AG04449 (cell line): ENCODE measurements at regions not wholly inside any gene's neighbourhood (a gene's known extent, or its start where the extent isn't known, plus 50 kb on each side); places are given as distances from the start of the nearest gene placed in this dataset.

Experiments
- CTCF ChIA-PET: fragments of 350-600 bp; formaldehyde crosslinking; extraction: SDS; loops from one replicate; lab custom pipeline; 2021; ENCODE audit warnings: antibody characterized with exemption; lab: Yijun Ruan, JAX
- POLR2A ChIA-PET: fragments of 400-600, 350-600 bp; formaldehyde crosslinking; extraction: SDS; loops from one replicate; lab custom pipeline; 2020; ENCODE audit warnings: antibody characterized with exemption, inconsistent platforms; lab: Yijun Ruan, JAX
- DNase-seq: peaks from one replicate; pipeline ENCODE4 v3.0.0-alpha.2; 2010; ENCODE audit warnings: low read depth, low spot score
- H3K4me3 ChIP-seq: 2 replicates; pipeline ENCODE4 v1.5.1; 2011; ENCODE audit warnings: low read depth, mild to moderate bottlenecking, control low read depth, low read length
- TF ChIP-seq, protein P1 (sequence below): IDR thresholded peaks from one replicate; pipeline ENCODE4 v1.5.1; 2011; ENCODE audit warnings: mild to moderate bottlenecking, moderate library complexity, low read length, control low read depth, inconsistent platforms; ENCODE audit not compliant: insufficient read depth; ENCODE audit errors: missing control alignments

DNA sequence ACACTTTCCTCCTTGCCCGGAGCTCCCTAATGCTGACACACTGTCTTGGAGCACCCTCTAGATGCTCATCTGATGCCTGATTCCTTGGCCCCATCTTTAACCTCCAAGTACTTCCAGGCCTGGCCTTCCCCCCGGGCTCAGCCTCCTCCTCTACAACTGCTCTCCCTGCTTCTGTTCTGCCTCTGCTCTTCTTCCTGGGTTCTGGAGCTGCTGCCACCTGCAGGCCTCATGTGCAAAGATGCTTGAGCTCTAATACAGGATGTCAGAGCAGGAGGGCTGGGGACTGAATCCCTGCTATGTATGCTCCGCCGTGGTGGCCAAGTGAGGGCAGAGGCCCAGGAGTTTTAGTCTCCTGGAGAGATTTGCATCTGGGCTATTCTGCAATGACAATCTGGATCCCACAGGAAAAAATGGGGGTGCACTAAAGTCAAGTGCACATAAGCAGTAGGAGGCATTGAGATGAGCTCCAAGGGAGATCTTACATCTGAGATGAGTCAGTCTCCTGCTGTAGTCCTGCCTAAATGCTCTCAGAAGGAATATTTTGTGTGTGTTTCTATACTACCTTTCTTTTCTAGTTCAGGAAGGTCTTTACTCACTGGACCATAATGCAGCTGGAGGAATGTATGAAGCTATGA lies 296.3 kb downstream of the UACA start:
- DNase-seq: no peak
- ChIA-PET POLR2A (no interaction called here), CTCF (interaction anchor here (0.7 to 7.8 kb wide), 40 partner anchors 8 to 990 kb away, joined by 3 to 58 read pairs (median 4); no protein-coding TSS in a partner anchor)
- H3K4me3 ChIP-seq: no peak overlapping the region
- TF ChIP-seq, protein P1, sequence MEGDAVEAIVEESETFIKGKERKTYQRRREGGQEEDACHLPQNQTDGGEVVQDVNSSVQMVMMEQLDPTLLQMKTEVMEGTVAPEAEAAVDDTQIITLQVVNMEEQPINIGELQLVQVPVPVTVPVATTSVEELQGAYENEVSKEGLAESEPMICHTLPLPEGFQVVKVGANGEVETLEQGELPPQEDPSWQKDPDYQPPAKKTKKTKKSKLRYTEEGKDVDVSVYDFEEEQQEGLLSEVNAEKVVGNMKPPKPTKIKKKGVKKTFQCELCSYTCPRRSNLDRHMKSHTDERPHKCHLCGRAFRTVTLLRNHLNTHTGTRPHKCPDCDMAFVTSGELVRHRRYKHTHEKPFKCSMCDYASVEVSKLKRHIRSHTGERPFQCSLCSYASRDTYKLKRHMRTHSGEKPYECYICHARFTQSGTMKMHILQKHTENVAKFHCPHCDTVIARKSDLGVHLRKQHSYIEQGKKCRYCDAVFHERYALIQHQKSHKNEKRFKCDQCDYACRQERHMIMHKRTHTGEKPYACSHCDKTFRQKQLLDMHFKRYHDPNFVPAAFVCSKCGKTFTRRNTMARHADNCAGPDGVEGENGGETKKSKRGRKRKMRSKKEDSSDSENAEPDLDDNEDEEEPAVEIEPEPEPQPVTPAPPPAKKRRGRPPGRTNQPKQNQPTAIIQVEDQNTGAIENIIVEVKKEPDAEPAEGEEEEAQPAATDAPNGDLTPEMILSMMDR: peak; percentile 86

DNA sequence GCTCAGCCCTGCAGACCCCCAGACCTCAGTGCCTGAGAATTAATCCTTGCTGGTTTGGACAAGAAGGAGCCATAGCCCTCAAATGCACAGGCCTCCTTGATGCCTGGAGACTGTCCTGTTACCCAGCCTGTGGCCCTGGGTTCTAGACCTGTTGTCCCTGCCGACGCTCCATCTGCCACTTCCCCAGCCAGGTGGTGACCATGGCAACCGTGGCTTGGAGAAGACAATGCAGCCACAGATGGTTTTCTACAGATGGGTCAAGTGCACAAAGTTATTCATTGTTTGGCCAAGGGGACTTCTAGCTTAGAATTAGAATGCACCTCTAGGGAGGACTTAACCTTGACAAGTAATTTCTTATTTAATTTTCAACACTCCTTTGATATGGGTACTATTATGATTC lies 297.1 kb downstream of the UACA start:
- no peak overlapping the region for H3K4me3 ChIP-seq
- no peak for DNase-seq
- TF ChIP-seq, protein P1: no peak
- ChIA-PET POLR2A (no interaction called here), CTCF (interaction anchor here (0.5 to 7.8 kb wide), 33 partner anchors 9 to 989 kb away, joined by 3 to 58 read pairs (median 5); no protein-coding TSS in a partner anchor)

DNA sequence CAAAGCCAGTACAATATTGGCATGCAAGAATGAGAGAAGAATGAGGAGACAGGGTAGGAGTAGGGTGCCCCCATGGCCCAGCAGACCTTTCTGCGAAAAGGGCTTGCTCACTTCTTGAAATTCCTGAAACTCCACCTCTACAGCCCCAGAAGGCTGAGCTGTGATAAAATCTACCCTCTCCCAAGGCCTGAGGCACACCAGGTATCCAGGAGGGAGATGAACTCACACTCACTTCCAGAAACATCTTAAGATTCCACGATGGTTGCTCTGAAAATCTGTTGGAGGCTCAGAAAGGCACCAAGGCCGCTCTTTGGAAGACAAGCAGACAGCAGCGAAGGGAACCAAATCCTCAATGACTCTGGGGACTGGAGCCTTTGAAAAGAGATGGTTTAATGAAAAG lies 297.5 kb downstream of the UACA start:
- POLR2A ChIA-PET: no interaction called here
- TF ChIP-seq, protein P1: no peak
- CTCF ChIA-PET: interaction anchor here (0.5 to 7.8 kb wide), 24 partner anchors 9 to 989 kb away, joined by 3 to 58 read pairs (median 6); no protein-coding TSS in a partner anchor
- no peak for DNase-seq
- H3K4me3 ChIP-seq: no peak overlapping the region

DNA sequence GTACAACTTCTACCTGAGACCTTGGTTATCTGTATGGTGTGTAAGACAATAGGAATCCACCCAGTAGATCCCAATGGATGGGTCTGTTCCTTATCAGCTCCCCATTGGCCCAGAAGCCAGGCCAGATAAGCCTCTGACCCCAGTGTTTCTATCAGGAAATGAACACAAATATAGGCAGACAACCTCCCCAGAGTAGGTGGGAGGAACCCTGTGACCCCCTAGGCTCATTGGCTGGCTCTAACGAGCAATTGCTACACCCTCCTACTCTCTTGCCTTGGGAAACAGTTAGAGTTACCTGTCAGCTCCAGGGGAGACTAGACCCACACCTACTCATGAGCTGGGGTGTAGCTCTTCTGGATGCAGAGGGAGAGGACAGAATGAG lies 299.9 kb downstream of the UACA start:
- no peak overlapping the region for H3K4me3 ChIP-seq
- POLR2A ChIA-PET: no interaction called here
- CTCF ChIA-PET: interaction anchor here (1.0 to 7.8 kb wide), 5 partner anchors 12 to 989 kb away, joined by 3 to 58 read pairs (median 4); no protein-coding TSS in a partner anchor
- DNase-seq: no peak
- TF ChIP-seq, protein P1: no peak

DNA sequence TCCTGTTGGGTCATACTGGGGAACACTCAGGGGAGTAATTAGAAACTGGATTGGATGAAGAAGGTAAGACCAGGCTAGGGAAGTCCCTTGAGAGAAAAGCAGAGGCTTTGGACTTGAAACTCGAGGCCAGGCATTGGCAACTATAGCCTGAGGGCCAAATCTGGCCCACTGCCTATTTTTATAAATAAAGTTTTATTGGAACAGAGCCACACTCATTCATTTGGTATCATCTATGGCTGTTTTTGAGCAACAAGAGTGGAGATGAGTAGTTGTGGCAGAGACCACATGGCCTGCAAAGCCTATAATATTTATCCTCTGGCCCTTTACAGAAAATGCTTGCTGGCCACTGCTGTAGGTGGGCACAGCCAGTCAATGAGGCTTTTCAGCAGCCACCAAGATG lies 301.4 kb downstream of the UACA start:
- no peak for DNase-seq
- POLR2A ChIA-PET: no interaction called here
- CTCF ChIA-PET: interaction anchor here (1.0 kb wide), 1 partner anchor 10 kb away, joined by 3 read pairs; no protein-coding TSS in a partner anchor

DNA sequence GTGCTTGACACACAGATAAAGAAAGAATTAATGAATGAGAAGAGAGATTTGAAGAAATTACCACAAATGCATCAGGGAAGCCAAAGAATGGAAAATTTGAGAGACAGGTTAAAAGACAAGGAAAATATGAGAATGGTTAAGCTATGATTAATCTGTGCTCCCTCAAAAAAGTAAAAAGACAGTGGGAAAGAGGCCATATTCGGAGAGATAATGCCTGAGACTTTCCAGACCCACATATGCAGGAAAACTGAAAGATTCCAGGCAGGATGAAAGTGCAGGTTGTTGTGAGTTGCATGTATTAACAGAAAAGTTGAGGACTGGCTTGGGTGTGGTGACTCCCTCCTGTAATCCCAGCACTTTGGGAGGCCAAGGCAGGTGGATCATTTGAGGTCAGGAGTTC lies 302.3 kb downstream of the UACA start:
- CTCF ChIA-PET: interaction anchor here (0.7 to 2.4 kb wide), 5 partner anchors 8 to 985 kb away, joined by 3 to 9 read pairs (median 8); no protein-coding TSS in a partner anchor
- TF ChIP-seq, protein P1: no peak
- no peak overlapping the region for H3K4me3 ChIP-seq
- DNase-seq: no peak
- POLR2A ChIA-PET: no interaction called here

More for the DNA sequence above, 301.4 kb downstream of the UACA start:
- TF ChIP-seq, protein P1: no peak
- no peak overlapping the region for H3K4me3 ChIP-seq
